Skin of body (tissue), 1 donor: ENCODE measurements at regions not wholly inside any gene's neighbourhood (a gene's known extent, or its start where the extent isn't known, plus 50 kb on each side); places are given as distances from the start of the nearest gene placed in this dataset.

ENCODE experiments used
- DNase-seq: peaks from one replicate; lab custom pipeline; 2025; lab: John Stamatoyannopoulos, UW

DNA sequence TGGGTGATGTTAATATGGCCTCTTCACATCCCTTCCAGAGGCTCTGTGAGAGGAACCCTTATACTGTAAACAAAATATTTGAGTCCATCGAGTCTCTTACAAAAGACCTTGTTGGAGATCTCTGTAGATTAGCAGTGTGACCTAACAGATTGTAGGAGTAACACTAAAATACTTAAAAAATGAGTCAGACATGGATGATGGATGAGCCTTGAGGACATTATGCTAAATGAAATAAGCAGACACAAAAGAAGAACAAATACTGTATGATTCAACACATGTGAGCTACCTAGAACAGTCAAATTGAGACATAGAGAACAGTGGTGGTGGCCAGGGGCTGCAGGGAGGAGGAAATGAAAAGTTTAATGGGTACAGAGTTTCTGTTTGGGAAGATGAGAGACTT is 152.2 kb upstream of the UBL3 start:
- DNase-seq: no peak

GRCh38 chr13:30000370-30000765 is 150.0 kb upstream of the UBL3 start:
- no peak for DNase-seq

DNA sequence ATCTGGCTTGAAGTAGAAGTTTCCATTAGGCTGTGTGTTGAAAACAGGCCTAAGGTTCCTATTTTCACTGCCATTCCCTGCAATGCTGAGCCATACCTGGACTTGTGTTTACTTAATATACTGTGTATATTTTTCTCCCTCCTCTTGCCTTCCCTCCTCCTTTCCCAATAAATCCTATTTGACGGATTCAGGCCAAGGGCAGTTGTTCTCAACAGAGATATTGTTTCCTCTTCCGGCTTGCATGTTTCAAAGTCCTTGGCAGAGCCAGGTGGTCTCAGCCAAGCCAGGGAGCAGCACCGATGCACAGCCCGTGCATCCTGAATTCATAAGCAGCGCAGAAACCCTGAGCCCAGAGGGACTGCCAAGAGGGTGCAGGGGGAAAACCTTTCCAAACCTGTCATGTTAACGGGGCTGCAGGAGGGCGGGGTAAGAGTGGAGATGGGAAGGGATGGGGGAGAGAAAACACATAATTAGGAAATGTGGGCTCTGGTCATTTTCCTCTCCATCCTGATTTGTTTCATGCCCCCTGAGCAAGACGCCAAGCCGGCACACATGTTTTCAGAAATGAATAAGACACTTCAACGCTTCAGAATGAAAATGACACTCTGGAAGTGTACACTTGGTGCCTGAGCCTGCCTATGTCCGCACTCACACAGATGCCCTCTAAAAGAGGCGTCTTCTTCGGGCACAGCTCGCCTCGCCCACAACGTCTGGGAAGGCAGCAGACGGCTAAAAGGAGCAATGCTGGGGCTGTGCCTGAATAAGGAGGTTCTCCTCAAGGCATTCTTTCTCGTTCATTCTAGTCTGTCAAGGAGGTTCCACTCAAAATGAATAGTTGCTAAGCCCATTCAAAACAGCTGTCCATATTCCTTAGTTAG is 149.3 kb upstream of the UBL3 start:
- DNase-seq: no peak

DNA sequence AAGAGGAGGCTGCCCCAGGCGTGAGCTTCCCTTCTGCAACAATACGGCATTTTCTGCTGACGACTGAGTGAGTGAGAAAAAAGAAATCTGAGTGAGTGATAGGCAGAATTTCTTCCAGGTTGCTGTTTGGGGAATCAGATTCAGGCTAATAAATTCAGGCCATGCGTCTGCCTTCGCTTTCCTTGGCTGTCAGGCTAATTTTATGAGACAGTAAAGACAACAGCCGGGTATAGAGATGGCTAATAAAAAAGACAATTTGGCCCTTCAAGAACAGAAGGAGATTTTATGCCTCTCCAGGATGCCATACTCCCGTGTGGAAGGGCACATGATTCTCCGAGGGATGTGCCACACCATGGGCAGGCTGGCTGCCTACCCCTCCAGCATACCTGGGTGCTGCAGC is 145.9 kb upstream of the UBL3 start:
- no peak for DNase-seq

DNA sequence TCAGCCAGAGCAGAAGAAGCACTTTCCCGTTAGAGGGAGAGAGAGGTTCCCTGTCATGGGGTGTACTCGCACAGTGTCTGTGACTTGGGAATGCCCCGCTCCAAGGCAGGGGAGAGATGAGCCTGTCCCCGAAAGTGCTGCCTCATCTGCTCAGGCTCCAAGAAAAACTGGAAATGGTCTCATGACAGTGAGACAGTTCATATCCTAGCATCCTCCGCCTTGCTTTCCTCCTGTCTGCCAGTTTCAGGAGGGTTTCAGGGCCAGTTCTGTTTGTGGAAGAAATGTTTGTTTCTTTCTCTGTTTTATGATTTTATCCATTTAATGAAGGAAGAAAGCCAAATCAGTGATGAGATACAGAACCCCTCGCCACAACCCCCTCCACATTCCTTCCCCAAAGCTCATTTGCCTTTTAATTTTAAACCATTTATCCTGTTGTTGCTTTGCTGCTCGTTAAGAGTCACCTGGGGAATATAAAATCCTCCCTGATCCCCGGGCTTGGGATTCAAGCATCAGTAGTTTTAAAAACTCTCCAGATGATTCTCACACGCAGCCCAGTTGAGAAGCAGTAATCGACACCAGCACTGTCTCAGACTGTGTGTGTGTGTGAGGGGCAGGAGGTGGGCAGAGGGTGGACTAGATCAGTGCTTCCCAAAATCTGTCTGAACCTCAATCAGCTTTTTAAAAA is 144.6 kb upstream of the UBL3 start:
- no peak for DNase-seq

GRCh38 chr13:29993716-29994488 is 143.5 kb upstream of the UBL3 start:
- no peak for DNase-seq

GRCh38 chr13:29993196-29993595 is 142.8 kb upstream of the UBL3 start:
- DNase-seq: no peak

DNA sequence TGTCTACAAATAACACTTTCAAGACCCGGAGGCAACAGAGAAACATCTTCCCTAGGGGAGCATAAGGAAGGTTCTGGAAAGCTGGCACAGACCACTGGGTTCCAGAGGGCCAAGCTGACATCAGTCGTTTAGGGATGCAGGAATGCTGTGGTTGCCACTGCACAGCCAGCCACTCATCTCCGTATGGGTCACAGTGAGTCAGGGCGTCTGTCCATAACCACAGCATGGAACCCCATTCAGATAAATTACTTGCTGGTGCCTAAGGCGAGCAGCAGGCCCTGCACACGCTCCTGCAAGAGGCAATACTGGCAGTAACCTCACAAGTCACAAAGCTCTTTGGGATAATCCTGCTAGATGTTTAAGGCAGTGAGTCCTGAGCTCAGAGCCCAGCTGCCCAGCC is 140.9 kb upstream of the UBL3 start:
- DNase-seq: no peak

GRCh38 chr13:29987340-29987739 is 136.9 kb upstream of the UBL3 start:
- DNase-seq: no peak

GRCh38 chr13:29980339-29980738 is 129.9 kb upstream of the UBL3 start:
- DNase-seq: no peak

- DNase-seq: no peak
Observed at GRCh38 chr13:29978211-29978610, 127.8 kb upstream of the UBL3 start.

- no peak for DNase-seq
Observed at GRCh38 chr13:29977476-29978120, 127.2 kb upstream of the UBL3 start.

GRCh38 chr13:29976535-29976934 is 126.1 kb upstream of the UBL3 start:
- no peak for DNase-seq

DNA sequence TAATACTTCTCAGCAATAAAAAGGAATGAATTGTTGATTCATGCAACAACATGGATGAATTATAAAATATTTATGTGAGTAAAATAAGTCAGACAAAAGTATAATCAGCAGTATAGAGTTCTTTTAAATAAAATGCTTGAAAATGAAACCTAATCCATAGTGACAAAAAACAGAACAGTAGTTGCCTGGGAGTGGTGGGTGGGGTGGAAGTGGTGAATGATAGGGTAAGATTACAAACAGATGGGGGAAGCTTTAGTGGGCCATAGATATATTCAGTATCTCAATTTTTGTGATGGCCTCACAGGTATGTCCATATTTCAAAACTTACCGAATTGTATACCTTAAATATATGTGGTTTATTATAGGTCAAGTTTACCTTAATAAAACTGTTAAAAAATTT is 124.9 kb upstream of the UBL3 start:
- no peak for DNase-seq

GRCh38 chr13:29969286-29969685 is 118.9 kb upstream of the UBL3 start:
- no peak for DNase-seq

GRCh38 chr13:29964181-29964845 is 113.9 kb upstream of the UBL3 start:
- no peak for DNase-seq

GRCh38 chr13:29963089-29963488 is 112.7 kb upstream of the UBL3 start:
- no peak for DNase-seq

DNA sequence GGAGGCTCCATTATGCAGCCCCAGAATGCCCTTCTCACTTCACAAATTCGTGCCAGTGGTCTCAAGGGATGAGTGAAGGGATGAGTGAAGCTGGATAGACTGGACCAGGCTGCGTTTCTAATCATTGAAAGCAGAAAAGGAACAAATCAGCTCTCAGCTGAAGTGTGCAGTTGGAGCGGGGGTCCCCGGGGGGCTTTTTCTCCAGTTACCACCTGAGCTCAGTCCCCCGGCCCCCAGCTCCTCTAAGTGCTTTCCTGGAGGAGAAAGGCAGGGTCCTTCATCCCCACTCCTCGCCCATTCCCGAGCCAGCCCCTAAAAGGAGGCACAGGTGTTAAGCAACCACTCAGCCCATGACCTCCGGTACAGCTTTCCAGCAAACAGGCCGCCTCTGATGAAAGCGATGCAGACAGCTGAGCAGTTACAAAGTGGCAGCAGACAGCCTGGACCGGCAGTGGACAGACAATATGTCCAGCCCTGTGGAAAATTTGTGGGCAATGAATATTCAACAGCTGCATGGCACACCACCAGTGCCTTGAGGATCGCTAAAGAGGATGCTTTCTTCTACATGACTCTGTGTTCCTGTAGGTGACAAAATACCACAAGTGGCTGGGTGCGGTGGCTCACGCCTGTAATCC is 110.7 kb upstream of the UBL3 start:
- DNase-seq: no peak

DNA sequence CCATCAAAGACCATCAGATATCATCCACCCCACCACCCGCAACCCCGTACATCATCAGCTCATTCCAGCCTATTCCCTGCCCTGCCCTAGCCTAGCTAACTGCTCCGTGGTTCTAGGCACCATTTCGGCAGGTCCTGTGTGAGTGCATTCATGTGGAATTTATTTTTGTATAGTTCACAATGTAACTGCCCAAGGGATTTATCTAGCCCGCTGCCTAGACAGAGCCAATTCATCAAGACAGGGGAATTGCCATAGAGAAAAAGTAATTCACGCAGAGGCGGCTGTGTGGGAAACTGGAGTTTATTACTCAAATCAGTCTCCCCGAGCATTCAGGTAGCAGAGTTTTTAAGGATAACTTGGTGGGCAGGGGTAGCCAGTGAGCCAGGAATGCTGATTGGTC is 109.2 kb upstream of the UBL3 start:
- no peak for DNase-seq

DNA sequence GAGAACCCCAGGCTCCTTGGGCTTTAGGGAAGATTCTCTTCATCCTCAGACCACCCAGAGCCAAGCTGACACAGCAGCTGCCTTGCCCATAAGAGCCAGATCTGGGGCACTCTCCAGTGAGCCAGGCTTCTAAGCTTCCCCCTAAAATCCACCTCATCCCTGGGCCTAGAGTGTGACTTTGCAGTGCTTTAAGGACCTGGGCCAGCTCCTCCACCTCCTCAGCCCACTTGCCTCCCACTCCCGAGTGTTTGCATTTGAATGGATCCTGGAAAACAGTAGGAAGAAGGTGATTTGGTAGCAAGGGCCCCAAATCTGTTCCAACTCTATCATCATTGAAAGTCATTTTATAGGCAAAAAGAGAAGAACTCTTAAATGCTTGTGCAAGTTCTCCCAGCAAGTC is 108.7 kb upstream of the UBL3 start:
- DNase-seq: no peak

- DNase-seq: no peak
Observed at GRCh38 chr13:29958476-29958875, 108.1 kb upstream of the UBL3 start.
